HL-60 (cell line): ENCODE measurements at regions not wholly inside any gene's neighbourhood (a gene's known extent, or its start where the extent isn't known, plus 50 kb on each side); places are given as distances from the start of the nearest gene placed in this dataset.
"Not testable (repeated sequence)": the region's sequence is repeated elsewhere in the genome, so short reads cannot be mapped to it uniquely, and the experiment has no call there.

Experiments
- CTCF ChIP-seq: IDR thresholded peaks from one replicate; pipeline ENCODE4 v1.5.1; 2011; ENCODE audit warnings: low read length, control low read depth, inconsistent platforms; ENCODE audit not compliant: insufficient read depth
- GABPA ChIP-seq: IDR thresholded peaks from 2 replicates; pipeline ENCODE4 v1.6.1; 2012; ENCODE audit warnings: low read depth
- POLR2AphosphoS5 ChIP-seq: IDR thresholded peaks from 2 replicates; pipeline ENCODE4 v1.6.1; 2012; ENCODE audit warnings: low read depth
- REST ChIP-seq: IDR thresholded peaks from 2 replicates; pipeline ENCODE4 v1.6.1; 2012; ENCODE audit warnings: low read depth; ENCODE audit not compliant: insufficient replicate concordance
- SPI1 ChIP-seq: IDR thresholded peaks from 2 replicates; pipeline ENCODE4 v1.6.1; 2012; ENCODE audit warnings: low read depth, mild to moderate bottlenecking, borderline replicate concordance

- TF ChIP-seq REST, GABPA, CTCF, POLR2AphosphoS5, SPI1: not testable (repeated sequence)
Observed at GRCh38 chr2:236919801-236920379, 165.8 kb upstream of the COPS8 start.
